Activated CD8-positive, alpha-beta T cell treated with anti-CD3 and anti-CD28 coated beads for 36 hours (primary cell): ENCODE measurements at regions not wholly inside any gene's neighbourhood (a gene's known extent, or its start where the extent isn't known, plus 50 kb on each side); places are given as distances from the start of the nearest gene placed in this dataset.
A peak's percentile ranks its signal among the peaks of the same experiment; 100 is the strongest.

Source experiments
- ATAC-seq: fragments of 200-7000 bp; cut with Tn5 transposase; one replicate; pipeline ENCODE4 v1.10.0; 2021; ENCODE audit warnings: mild to moderate bottlenecking, moderate library complexity
- CTCF ChIA-PET: fragments of 350-600 bp; sonication (Branson Sonifier 250); formaldehyde crosslinking; loops from one replicate; lab custom pipeline; 2021; ENCODE audit warnings: antibody characterized with exemption; lab: Charles Lee
- POLR2A ChIA-PET: fragments of 350-600 bp; sonication (Branson Sonifier 250); formaldehyde crosslinking; loops from one replicate; lab custom pipeline; 2021; ENCODE audit warnings: antibody characterized with exemption; lab: Charles Lee
- DNase-seq: peaks from one replicate; pipeline ENCODE4 v3.0.0-alpha.2; 2020
- H3K27ac Mint-ChIP-seq: one replicate; pipeline ENCODE4 v1.8.0; 2021; ENCODE audit warnings: mild to moderate bottlenecking, mixed read lengths
- H3K27me3 Mint-ChIP-seq: one replicate; pipeline ENCODE4 v1.8.0; 2021; ENCODE audit warnings: mixed read lengths
- H3K36me3 Mint-ChIP-seq: one replicate; pipeline ENCODE4 v1.8.0; 2021; ENCODE audit warnings: low read depth, mixed read lengths
- H3K4me1 Mint-ChIP-seq: one replicate; pipeline ENCODE4 v1.8.0; 2021; ENCODE audit warnings: low read depth, mixed read lengths
- H3K4me3 Mint-ChIP-seq: one replicate; pipeline ENCODE4 v1.8.0; 2021; ENCODE audit warnings: mild to moderate bottlenecking, moderate library complexity, mixed read lengths
- H3K9me3 Mint-ChIP-seq: one replicate; pipeline ENCODE4 v1.8.0; 2021; ENCODE audit warnings: mixed read lengths
- CTCF ChIP-seq: fragments of 200-600 bp; IDR thresholded peaks from one replicate; pipeline ENCODE4 v1.8.0; 2022; ENCODE audit warnings: antibody characterized with exemption, mild to moderate bottlenecking
- intact Hi-C: fragments of 100-400 bp; cut with micrococcal nuclease; formaldehyde crosslinking; loops from one replicate; pipeline ENCODE4 v1.10.0; 2022

- Mint-ChIP-seq H3K27ac (no peak overlapping the region), H3K9me3 (no peaks in the 10 kb centered on the region), H3K4me1 (no peaks in the 10 kb centered on the region), H3K36me3 (no peaks in the 10 kb centered on the region), H3K27me3 (no peaks in the 10 kb centered on the region), H3K4me3 (no peak overlapping the region)
- ATAC-seq (no peak), DNase-seq (peak; percentile 18)
- CTCF ChIA-PET: interaction anchor here (1.0 kb wide), 1 partner anchor 674 kb away, joined by 3 read pairs; no protein-coding TSS in a partner anchor
- intact Hi-C loops: no loop called here
- peak; percentile 31 for TF ChIP-seq CTCF
- POLR2A ChIA-PET: no interaction called here
Measured at GRCh38 chr11:87878373-87878825, 296.8 kb downstream of the RAB38 start.

GRCh38 chr11:87871056-87871455 lies 304.2 kb downstream of the RAB38 start:
- no peak for DNase-seq
- Mint-ChIP-seq H3K4me3 (no peak overlapping the region), H3K27me3 (no peaks in the 10 kb centered on the region), H3K9me3 (no peaks in the 10 kb centered on the region), H3K27ac (no peak overlapping the region), H3K36me3 (no peaks in the 10 kb centered on the region), H3K4me1 (no peaks in the 10 kb centered on the region)
- ATAC-seq: no peak
- POLR2A ChIA-PET: no interaction called here
- intact Hi-C loops: no loop called here
- CTCF ChIA-PET: no interaction called here
- TF ChIP-seq CTCF: no peak

GRCh38 chr11:87870086-87870485 lies 305.2 kb downstream of the RAB38 start:
- no peaks in the 10 kb centered on the region for H3K4me1 Mint-ChIP-seq
- intact Hi-C loops: no loop called here
- TF ChIP-seq CTCF: no peak
- DNase-seq (no peak), ATAC-seq (no peak)
- H3K27ac Mint-ChIP-seq: no peak overlapping the region
- POLR2A ChIA-PET: no interaction called here
- no peaks in the 10 kb centered on the region for H3K9me3 Mint-ChIP-seq
- CTCF ChIA-PET: no interaction called here
- H3K36me3 Mint-ChIP-seq: no peaks in the 10 kb centered on the region
- no peaks in the 10 kb centered on the region for H3K27me3 Mint-ChIP-seq
- H3K4me3 Mint-ChIP-seq: no peak overlapping the region

GRCh38 chr11:87866951-87867350 lies 308.3 kb downstream of the RAB38 start:
- ATAC-seq (no peak), DNase-seq (no peak)
- ChIA-PET POLR2A (no interaction called here), CTCF (no interaction called here)
- H3K4me3 Mint-ChIP-seq: no peak overlapping the region
- TF ChIP-seq CTCF: no peak
- H3K36me3 Mint-ChIP-seq: no peaks in the 10 kb centered on the region
- H3K27me3 Mint-ChIP-seq: no peaks in the 10 kb centered on the region
- no peaks in the 10 kb centered on the region for H3K4me1 Mint-ChIP-seq
- H3K9me3 Mint-ChIP-seq: no peaks in the 10 kb centered on the region
- intact Hi-C loops: no loop called here
- H3K27ac Mint-ChIP-seq: no peak overlapping the region

- ATAC-seq: no peak
- intact Hi-C loops: no loop called here
Measured at GRCh38 chr11:87861030-87861429, 314.2 kb downstream of the RAB38 start.

More at GRCh38 chr11:87861030-87861429, 314.2 kb downstream of the RAB38 start:
- no peaks in the 10 kb centered on the region for H3K4me1 Mint-ChIP-seq
- H3K27me3 Mint-ChIP-seq: no peaks in the 10 kb centered on the region
- ChIA-PET POLR2A (no interaction called here), CTCF (no interaction called here)
- H3K4me3 Mint-ChIP-seq: no peak overlapping the region
- no peaks in the 10 kb centered on the region for H3K9me3 Mint-ChIP-seq
- H3K36me3 Mint-ChIP-seq: no peaks in the 10 kb centered on the region
- no peak overlapping the region for H3K27ac Mint-ChIP-seq
- no peak for TF ChIP-seq CTCF
- DNase-seq: no peak
